ENCODE measurements at regions not wholly inside any gene's neighbourhood (a gene's known extent, or its start where the extent isn't known, plus 50 kb on each side); places are given as distances from the start of the nearest gene placed in this dataset.

DNA sequence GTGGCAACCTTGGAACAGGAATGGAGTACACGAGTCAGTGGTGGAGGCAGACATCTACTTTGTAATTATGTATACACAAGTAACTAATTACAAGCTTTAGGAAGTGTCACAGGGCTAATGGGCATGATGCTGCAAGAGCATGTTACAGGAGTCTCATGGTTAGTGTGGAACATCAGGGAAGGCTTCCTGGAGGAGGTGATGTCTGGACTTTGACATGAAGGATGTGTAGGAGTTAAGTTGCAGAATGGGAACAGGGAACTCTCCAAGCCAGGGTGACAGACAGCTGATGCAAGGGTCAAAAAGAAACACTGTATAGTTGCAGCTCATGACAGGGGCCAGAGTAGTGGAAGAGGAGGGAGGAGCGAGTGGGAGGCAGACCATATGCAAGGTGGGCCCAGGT, 483.8 kb upstream of the EEF2KMT start:
- TF ChIP-seq, protein P1, sequence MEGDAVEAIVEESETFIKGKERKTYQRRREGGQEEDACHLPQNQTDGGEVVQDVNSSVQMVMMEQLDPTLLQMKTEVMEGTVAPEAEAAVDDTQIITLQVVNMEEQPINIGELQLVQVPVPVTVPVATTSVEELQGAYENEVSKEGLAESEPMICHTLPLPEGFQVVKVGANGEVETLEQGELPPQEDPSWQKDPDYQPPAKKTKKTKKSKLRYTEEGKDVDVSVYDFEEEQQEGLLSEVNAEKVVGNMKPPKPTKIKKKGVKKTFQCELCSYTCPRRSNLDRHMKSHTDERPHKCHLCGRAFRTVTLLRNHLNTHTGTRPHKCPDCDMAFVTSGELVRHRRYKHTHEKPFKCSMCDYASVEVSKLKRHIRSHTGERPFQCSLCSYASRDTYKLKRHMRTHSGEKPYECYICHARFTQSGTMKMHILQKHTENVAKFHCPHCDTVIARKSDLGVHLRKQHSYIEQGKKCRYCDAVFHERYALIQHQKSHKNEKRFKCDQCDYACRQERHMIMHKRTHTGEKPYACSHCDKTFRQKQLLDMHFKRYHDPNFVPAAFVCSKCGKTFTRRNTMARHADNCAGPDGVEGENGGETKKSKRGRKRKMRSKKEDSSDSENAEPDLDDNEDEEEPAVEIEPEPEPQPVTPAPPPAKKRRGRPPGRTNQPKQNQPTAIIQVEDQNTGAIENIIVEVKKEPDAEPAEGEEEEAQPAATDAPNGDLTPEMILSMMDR (conservative IDR thresholded peaks at IDR 0.05; ENCODE audit: low read depth, low read length), result no peak
- TF ChIP-seq RCOR1 (IDR thresholded peaks at IDR 0.05; ENCODE audit: insufficient replicate concordance, low read length), result no peak
- no peak for TF ChIP-seq CEBPB (IDR thresholded peaks at IDR 0.05; ENCODE audit: low read depth, low read length)
- TF ChIP-seq RAD21 (IDR thresholded peaks at IDR 0.05; ENCODE audit: low read length), result no peak
- no peak for TF ChIP-seq SMC3 (IDR thresholded peaks at IDR 0.05; ENCODE audit: low read depth, low read length)
- no peak for TF ChIP-seq BHLHE40 (IDR thresholded peaks at IDR 0.05; ENCODE audit: low read depth, low read length)
- TF ChIP-seq POLR2A (IDR thresholded peaks at IDR 0.05; ENCODE audit: low read depth, low read length), result no peak
- TF ChIP-seq RFX5 (IDR thresholded peaks at IDR 0.05; ENCODE audit: low read depth, low read length), result no peak
- no peak for TF ChIP-seq MXI1 (IDR thresholded peaks at IDR 0.05; ENCODE audit: borderline replicate concordance, low read depth, low read length)
- TF ChIP-seq MAFK (IDR thresholded peaks at IDR 0.05; ENCODE audit: low read depth, low read length), result no peak
- no peak for TF ChIP-seq MAZ (IDR thresholded peaks at IDR 0.05; ENCODE audit: borderline replicate concordance, low read depth, low read length)
- no peak for TF ChIP-seq CHD1 (IDR thresholded peaks at IDR 0.05; ENCODE audit: low read depth, low read length)
- TF ChIP-seq ELK1 (IDR thresholded peaks at IDR 0.05; ENCODE audit: borderline replicate concordance, low read depth, low read length), result no peak
- TF ChIP-seq, protein P2, sequence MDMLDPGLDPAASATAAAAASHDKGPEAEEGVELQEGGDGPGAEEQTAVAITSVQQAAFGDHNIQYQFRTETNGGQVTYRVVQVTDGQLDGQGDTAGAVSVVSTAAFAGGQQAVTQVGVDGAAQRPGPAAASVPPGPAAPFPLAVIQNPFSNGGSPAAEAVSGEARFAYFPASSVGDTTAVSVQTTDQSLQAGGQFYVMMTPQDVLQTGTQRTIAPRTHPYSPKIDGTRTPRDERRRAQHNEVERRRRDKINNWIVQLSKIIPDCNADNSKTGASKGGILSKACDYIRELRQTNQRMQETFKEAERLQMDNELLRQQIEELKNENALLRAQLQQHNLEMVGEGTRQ (IDR thresholded peaks at IDR 0.05; ENCODE audit: low read depth, low read length), result no peak
